ENCODE measurements at regions not wholly inside any gene's neighbourhood (a gene's known extent, or its start where the extent isn't known, plus 50 kb on each side); places are given as distances from the start of the nearest gene placed in this dataset.

- TF ChIP-seq CTCF (conservative IDR thresholded peaks at IDR 0.05; ENCODE audit: low read depth, low read length) (no peak), EZH2 (IDR thresholded peaks at IDR 0.05; ENCODE audit: low read length, unreplicated experiment) (no peak), EZH2phosphoT487 (IDR thresholded peaks at IDR 0.05; ENCODE audit: borderline replicate concordance, low read length) (no peak)
Observed at GRCh38 chr21:15405214-15405613, 324.6 kb upstream of the USP25 start.

All from PC-3 (cell line).